DMS79 (cell line): ENCODE measurements at regions not wholly inside any gene's neighbourhood (a gene's known extent, or its start where the extent isn't known, plus 50 kb on each side); places are given as distances from the start of the nearest gene placed in this dataset.
A peak's percentile ranks its signal among the peaks of the same experiment; 100 is the strongest.

Experiments
- DNase-seq: peaks from one replicate; lab custom pipeline; 2025; lab: John Stamatoyannopoulos, UW

GRCh38 chr15:88707771-88708654 lies 69.2 kb downstream of the ISG20 start:
- DNase-seq, result no peak

- no peak for DNase-seq
These were observed 69.8 kb downstream of the ISG20 start for GRCh38 chr15:88708655-88709054.

- no peak for DNase-seq
These were observed 71.4 kb downstream of the ISG20 start for GRCh38 chr15:88710027-88710715.

DNA sequence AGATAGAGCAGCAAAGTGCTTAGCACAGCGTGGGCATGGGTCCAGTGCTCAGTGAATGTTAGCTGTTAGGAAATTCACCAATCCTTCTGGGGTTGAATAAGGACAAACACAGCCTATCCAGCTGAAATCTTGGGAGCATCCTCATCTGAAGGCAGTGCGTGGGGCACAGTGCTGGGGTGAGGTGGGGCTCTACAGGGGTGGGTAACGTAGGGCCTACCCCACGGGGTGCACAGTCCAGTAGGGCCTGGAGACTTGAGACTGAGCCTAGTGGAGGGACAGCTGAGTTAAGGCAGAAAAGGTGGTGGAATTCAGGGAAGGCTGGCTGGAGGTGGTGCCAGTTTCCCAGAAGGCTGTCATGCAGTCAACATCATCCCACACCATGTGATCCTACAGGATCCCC lies 73.0 kb downstream of the ISG20 start:
- no peak for DNase-seq

GRCh38 chr15:88714782-88715372 lies 76.1 kb downstream of the ISG20 start:
- DNase-seq, result no peak

DNA sequence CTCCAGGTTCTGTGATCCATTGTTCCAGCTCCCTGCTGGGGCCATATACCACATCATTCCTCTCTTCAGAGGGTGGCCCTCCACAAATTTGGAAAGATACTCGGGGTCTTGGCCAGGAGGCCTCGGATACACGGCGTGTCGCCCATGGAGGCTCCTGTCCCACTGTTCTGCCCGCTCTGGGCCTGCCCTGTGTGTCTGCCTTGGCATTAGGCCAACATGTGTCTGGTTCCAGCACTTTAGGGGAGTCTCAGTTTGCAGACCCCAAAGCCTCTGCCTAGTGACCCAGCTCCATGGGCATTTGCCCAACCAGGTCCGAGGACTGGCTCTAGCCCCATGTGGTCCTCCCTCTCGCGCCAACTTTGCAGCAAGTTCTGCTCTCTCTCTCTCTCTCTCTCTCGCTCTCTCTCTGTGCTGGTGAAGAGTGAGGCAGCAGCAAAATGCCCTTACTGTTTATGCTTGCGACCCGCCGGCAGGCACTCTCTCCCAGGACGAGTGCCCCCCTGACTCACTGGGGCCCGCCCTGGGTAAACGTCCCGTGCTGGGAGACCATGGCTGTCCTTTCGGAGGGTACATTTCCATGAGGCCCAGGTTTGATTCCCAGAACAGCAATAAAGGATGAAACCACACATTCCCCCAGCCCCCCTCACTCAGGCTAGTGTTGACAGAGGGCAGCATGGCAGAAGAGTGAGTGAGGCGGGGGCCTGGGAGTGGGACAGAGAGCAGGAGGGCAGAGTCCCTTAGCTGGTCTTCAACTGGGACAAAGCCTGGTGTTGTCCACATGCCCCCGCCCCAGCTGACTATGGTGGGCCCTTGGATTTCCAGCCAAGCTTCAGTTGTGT lies 77.9 kb downstream of the ISG20 start:
- no peak for DNase-seq

DNA sequence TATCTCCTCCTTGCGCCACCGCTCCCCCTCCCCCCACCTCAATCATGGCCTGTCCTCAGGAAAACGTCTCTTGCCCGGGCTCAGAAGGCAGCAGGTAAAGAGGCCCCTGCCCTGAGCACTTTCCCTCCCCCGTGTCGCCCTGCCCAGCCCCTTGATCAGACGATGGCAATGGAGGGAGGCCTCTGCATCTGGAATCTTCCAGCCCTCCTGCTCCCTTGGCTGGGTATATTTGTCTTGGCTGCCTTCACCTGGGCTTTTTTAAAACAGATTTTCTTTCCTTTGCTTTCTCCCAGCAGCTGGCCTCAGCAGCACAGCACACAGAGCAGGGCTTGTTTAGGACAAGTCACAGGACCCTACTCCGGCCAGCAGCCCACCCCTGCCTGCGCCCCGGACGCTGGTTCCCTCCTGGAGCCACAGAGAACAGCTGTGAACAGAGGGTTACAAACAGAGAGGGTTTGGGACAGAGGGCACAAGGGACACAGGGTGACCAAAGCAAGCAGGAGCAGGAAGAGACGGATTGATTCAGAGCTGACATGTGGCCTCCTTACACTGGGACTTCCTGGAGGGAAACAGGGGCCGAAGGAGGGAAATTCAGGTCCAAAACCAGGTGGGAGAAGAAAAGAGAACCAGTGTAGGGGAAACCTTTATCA lies 78.7 kb downstream of the ISG20 start:
- no peak for DNase-seq

- DNase-seq, result no peak
These were observed 79.9 kb downstream of the ISG20 start for GRCh38 chr15:88718731-88719130.

DNA sequence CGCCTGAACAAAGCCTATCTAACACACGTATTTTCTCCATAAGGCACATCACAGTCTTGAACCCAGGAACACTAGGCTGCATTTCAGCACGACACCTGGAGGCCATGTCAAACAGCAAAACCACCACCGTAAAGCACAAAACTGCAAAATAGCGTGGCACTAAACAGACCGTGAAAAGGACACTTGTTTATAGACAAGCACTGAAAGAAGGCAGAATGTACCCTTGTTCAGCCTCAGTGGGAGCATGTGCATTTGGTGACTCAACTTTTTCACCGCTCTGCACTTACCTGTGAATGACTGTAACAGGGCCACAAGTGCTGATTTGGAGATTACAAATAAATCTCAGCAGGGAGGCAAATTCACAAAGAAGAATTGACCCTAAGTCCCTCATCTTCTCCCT lies 80.8 kb downstream of the ISG20 start:
- DNase-seq, result peak; percentile 7

- DNase-seq, result no peak
These were observed 77.7 kb upstream of the ACAN start for GRCh38 chr15:88725305-88726210.

DNA sequence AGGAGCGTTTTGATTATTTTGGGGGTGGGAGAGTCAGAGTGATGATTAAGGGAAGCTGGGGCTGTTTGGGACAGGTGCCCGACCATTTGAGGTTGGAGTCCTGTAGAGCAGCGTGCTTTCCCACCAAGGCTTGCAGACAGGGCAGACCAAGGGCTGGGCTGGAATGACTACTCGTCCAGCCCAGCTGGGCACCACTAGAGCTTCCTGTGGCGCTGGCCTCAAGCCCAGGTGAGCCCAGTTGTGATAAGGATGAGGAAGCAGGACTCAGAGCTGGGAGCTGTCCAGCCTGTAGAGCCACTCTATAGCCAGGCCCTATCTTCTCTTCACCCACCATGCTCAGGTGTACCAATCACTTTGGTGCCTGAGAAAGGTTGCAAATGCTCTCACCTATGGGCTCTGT lies 75.8 kb upstream of the ACAN start:
- no peak for DNase-seq

GRCh38 chr15:88729581-88729980 lies 73.7 kb upstream of the ACAN start:
- no peak for DNase-seq

GRCh38 chr15:88730751-88731150 lies 72.5 kb upstream of the ACAN start:
- no peak for DNase-seq

DNA sequence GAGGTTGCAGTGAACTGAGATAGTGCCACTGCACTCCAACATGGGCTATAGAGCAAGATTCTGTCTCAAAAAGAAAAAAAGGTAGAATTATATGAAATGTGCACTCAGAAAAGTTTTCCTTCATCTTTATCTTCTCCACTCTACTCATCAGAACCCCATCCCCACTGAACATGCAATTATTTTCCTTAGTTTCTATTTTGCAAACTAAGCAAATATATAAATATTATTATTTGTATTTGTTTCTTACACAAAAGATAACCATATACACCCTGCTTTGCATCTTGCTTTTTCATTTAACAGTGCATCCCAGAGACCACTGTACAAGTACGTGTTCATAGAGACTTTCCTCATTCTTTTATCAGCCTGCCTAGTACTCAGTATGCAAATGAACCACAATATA lies 68.0 kb upstream of the ACAN start:
- DNase-seq, result no peak

DNA sequence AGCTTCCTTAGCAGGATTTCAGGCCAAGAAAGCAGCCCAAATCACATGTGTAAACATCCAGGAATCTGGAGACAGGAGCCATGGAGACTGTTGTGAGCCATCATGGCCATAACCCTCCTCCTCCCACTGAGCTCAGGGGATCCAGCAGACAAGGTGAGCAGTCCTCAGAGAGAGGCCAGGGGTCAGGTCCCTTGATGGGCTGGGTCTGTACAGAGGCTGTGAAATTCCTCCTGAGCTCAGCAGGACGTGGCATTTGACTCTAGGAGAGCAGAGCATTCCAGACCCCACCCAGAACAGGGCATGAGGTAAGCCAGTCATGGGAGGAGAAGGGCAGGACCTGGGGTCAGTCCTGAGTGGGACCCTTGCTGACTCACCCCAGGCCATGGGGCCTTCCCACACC lies 67.0 kb upstream of the ACAN start:
- DNase-seq, result no peak

DNA sequence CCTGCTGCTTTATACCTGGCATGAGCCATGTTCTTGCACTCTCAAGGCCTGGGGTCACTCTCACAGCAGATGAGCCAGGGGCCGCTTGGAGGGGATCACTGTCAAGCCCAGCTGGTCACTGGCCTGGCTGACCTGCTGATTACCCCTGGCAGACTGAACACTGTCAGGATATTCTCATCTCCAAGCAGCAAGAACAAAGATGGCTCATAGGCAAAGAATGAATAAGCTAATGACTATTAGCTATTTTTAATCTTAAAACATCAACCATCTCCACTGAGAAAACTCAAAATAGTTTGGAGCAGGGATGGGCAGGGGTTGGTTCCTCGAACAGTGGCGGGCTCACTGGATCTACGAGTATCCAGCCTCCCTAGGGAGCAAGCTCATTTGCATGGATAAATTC lies 64.4 kb upstream of the ACAN start:
- no peak for DNase-seq

GRCh38 chr15:88739541-88739940 lies 63.7 kb upstream of the ACAN start:
- DNase-seq, result no peak

GRCh38 chr15:88740356-88740755 lies 62.9 kb upstream of the ACAN start:
- DNase-seq, result no peak

DNA sequence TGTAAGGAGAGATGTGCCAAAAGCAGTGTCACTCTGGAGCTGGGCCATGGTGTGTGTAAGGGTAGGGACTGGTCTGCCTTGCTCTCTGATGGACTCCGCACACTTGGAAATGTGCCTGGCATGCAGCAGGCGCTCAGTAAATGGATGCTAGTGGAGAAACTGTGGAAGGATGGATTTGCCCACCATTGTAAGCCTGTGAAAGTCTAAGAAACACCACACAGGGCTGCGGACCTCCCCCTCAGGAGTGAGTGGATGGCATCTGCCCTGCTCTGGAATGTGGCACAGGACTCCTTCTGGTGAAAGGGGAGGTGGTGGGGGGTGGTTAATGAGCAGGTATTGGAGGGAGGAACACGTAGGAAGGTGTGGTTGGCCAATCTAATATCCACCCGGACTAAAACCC lies 62.2 kb upstream of the ACAN start:
- DNase-seq, result no peak

- DNase-seq, result no peak
These were observed 61.6 kb upstream of the ACAN start for GRCh38 chr15:88741671-88742070.

GRCh38 chr15:88742161-88742560 lies 61.1 kb upstream of the ACAN start:
- DNase-seq, result no peak
